Endothelial cell of umbilical vein (primary cell): ENCODE measurements at regions not wholly inside any gene's neighbourhood (a gene's known extent, or its start where the extent isn't known, plus 50 kb on each side); places are given as distances from the start of the nearest gene placed in this dataset.

Source experiments
- GATA2 ChIP-seq: IDR thresholded peaks from 2 replicates; pipeline ENCODE4 v1.7.0; 2011; ENCODE audit warnings: low read depth, mild to moderate bottlenecking, moderate library complexity, mixed read lengths, low read length; ENCODE audit not compliant: insufficient read length, insufficient read depth
- POLR2A ChIP-seq: IDR thresholded peaks from 2 replicates; pipeline ENCODE4 v1.6.1; 2012; ENCODE audit warnings: low read depth, mild to moderate bottlenecking, control low read depth, low read length
- POLR2AphosphoS5 ChIP-seq: IDR thresholded peaks from 2 replicates; pipeline ENCODE4 v1.6.1; 2012; ENCODE audit warnings: low read depth, mild to moderate bottlenecking, control low read depth, low read length, moderate library complexity; ENCODE audit not compliant: insufficient read depth
- TF ChIP-seq, protein P1 (sequence below), 2 donors: IDR thresholded peaks; 1 replicate in 1 of 2; 2 replicates in 1 of 2; pipeline ENCODE4 v1.5.1; 2011; ENCODE audit warnings: low read length in 2 of 2, mild to moderate bottlenecking in 2 of 2, moderate library complexity in 2 of 2, control low read depth in 1 of 2, inconsistent platforms in 1 of 2, low read depth in 1 of 2; ENCODE audit not compliant: insufficient read depth in 1 of 2; ENCODE audit errors: extremely low read depth in 1 of 2

DNA sequence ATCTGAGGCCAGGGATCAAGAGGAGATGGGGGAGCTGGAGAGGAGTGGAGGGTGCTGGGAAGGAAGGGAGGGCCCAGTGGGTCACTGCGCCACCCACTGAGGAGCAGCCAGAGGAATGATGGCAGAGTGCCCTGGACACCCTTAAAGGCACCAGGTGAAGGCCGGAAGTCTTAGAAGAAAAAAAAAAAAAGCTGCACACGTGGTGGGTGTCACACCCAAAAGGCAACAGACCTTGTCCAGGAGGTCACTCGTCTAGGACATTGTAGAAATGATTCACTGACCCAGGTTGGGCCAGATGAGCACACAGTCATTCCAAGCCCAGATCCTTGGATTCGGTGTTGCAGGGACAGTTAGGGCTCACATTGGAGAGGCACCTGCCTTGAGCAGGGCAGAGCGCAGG is 93.5 kb upstream of the TRIM2 start:
- no peak for TF ChIP-seq POLR2AphosphoS5
- TF ChIP-seq POLR2A, result no peak
- TF ChIP-seq, protein P1, sequence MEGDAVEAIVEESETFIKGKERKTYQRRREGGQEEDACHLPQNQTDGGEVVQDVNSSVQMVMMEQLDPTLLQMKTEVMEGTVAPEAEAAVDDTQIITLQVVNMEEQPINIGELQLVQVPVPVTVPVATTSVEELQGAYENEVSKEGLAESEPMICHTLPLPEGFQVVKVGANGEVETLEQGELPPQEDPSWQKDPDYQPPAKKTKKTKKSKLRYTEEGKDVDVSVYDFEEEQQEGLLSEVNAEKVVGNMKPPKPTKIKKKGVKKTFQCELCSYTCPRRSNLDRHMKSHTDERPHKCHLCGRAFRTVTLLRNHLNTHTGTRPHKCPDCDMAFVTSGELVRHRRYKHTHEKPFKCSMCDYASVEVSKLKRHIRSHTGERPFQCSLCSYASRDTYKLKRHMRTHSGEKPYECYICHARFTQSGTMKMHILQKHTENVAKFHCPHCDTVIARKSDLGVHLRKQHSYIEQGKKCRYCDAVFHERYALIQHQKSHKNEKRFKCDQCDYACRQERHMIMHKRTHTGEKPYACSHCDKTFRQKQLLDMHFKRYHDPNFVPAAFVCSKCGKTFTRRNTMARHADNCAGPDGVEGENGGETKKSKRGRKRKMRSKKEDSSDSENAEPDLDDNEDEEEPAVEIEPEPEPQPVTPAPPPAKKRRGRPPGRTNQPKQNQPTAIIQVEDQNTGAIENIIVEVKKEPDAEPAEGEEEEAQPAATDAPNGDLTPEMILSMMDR (IDR thresholded peaks at IDR 0.05; ENCODE audit: extremely low read depth in 1 of 2, insufficient read depth in 1 of 2, low read depth in 1 of 2, low read length in 2 of 2), result no peak
- no peak for TF ChIP-seq GATA2
